ENCODE measurements at regions not wholly inside any gene's neighbourhood (a gene's known extent, or its start where the extent isn't known, plus 50 kb on each side); places are given as distances from the start of the nearest gene placed in this dataset.

DNA sequence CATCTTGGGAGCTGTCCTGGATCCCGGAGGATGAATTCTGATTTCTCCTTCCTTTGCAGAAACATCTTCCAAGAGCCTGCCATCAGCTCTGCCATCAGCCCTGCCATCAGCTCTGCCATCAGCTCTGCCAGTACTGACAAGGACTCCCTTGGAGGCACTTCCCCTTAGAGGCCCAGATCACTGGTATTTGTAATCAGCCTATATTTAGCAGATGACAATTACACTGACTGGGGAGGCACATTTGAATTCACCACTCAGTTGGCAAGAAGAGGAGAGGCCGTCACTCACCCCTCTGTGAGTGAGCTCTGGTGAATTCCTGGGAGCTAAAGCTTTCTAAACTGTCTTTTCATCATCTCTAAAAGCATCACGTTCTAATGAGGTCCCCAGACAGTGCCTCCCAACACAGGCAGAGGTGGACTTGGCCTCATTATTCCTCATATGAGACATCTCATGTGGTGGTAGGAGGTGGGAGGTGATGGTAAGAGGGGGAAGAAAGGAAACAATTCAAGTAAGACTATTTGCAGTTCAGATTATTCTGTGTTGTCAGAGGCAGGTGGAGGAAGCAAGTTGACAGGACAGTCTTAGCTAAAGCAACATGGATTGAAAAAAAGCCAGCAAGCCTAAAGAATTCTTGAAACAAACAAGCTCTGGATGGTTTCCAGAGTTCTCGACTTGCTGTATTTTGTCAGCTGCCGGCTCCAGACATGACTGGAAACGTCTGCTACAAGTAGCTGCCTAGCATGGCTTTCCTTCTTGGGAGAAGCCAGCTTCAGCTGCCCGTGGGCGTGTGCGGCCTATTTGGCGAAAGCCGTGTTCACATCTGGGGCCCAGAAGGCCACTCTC, 771.7 kb downstream of the TBC1D22A start:
- TF ChIP-seq, protein P1, sequence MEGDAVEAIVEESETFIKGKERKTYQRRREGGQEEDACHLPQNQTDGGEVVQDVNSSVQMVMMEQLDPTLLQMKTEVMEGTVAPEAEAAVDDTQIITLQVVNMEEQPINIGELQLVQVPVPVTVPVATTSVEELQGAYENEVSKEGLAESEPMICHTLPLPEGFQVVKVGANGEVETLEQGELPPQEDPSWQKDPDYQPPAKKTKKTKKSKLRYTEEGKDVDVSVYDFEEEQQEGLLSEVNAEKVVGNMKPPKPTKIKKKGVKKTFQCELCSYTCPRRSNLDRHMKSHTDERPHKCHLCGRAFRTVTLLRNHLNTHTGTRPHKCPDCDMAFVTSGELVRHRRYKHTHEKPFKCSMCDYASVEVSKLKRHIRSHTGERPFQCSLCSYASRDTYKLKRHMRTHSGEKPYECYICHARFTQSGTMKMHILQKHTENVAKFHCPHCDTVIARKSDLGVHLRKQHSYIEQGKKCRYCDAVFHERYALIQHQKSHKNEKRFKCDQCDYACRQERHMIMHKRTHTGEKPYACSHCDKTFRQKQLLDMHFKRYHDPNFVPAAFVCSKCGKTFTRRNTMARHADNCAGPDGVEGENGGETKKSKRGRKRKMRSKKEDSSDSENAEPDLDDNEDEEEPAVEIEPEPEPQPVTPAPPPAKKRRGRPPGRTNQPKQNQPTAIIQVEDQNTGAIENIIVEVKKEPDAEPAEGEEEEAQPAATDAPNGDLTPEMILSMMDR (IDR thresholded peaks at IDR 0.05; ENCODE audit: insufficient read depth, missing control alignments) = no peak
- no peak for FAIRE-seq
- no peak for DNase-seq (ENCODE audit: insufficient read length, low spot score)

DNA sequence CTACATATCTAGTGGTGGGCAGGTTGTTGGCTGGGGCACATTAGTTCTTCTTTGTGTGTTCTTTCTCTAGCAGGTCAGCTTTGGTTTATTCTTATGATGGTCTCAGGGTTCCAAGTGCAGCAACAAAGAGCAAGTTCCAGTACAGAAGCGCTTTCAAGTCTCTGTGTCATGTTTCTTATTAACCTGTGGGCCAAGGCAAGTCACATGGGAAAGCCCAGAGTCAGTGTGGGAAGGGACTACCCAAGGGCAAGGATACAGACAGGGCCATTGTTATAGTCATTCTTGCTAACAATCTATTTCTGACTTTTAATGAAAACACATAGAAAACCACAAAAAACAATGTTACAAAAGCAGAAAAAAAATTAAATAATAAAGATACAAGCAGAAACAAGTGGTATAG, 754.6 kb downstream of the TBC1D22A start:
- no peak for FAIRE-seq
- no peak for DNase-seq (ENCODE audit: insufficient read length, low spot score)
- TF ChIP-seq, protein P1 (IDR thresholded peaks at IDR 0.05; ENCODE audit: insufficient read depth, missing control alignments) = no peak

DNA sequence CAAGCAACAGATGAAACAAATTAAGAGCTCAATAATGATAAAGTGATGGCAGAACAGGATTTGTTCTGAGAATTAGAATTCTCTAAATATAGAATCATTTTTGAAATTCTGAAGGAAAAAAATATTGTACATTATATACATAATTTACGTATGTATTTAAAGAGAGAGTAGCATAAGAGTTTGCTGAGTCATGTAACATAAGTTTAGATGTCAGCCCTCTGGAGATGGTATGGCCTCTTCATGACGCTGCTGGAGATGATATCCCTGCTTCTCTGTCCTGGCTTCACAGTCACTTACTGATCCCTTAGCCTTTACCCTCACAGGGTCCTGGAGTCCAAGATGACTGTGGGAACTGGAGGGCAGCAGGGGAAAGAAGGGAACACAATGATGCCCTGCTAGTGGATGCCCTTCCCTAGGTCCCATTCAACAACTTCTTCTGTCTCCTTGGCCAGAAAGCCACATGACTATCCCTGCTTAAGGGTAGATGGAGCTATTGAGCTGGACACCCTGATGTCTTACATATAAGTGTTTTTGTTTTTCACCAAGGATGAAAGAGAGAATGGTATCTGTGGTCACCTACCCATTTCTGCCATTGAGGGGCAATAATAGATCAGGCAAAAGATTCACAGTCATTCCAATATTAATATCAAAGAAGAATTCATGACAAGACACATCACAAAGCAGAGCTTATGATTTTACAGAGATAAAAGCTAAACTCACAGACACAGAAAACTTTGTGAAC, 753.1 kb downstream of the TBC1D22A start:
- DNase-seq (ENCODE audit: insufficient read length, low spot score) = no peak
- TF ChIP-seq, protein P1 (IDR thresholded peaks at IDR 0.05; ENCODE audit: insufficient read depth, missing control alignments) = no peak
- no peak for FAIRE-seq

DNA sequence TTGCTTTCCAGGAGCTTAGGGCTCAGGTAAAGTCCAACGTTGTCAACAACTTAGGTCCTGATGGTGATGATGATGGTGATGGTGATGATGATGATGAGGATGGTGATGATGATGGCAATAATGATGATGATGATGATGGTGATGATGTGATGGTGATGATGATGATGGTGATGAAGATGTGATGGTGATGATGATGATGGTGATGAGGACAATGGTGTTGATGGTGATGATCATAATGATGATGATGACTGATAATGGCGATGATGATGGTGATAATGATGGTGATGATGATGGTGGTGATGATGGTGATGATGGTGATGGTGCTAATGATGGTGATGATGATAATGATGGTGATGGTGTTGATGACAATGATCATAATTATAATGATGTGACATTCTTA, 750.2 kb downstream of the TBC1D22A start:
- TF ChIP-seq, protein P1 (IDR thresholded peaks at IDR 0.05; ENCODE audit: insufficient read depth, missing control alignments) = no peak
- no peak for FAIRE-seq
- DNase-seq (ENCODE audit: insufficient read length, low spot score) = no peak

DNA sequence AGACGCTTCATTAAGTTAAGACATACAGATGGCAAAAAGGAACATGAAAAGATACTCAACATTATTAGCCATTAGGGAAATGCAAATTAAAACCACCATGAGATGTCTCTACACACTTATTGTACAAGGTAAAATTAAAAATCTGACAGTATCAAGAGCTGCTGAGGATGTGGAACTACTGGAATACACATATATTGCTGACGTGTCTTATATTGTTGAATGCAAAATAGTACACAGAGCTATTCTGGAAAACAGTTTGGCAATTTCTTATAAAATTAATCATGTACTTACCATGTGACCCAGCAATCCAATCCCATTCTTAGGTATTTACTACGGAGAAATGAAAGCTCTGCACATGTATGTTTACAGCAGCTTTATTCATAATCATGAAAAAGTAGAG, 742.5 kb downstream of the TBC1D22A start:
- DNase-seq (ENCODE audit: insufficient read length, low spot score) = no peak
- TF ChIP-seq, protein P1 (IDR thresholded peaks at IDR 0.05; ENCODE audit: insufficient read depth, missing control alignments) = no peak
- no peak for FAIRE-seq

DNA sequence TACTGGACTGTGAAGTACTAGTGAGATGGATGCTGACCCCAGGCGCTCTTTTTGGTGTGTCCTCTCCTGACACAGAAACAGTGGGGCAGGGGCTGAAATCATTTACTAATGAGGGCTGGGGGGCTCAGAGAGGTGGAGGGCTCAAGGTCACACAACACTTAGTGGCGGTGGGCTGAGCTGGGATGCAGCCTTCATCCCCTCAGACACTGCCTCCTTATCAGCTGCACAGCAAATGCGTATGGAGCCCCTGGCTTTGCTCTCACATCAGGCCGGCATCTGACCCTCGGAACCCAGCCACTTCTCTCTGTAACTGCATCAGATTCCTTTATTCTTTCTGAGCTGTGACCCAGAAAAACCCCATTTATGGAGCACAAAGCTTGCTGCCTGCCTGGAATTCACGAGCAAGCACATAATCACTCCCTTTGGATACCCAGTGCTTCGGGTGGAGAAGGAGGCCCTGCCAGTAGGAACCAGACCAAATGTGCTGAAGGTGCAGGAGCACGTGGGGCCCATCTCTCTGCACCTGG, 736.6 kb downstream of the TBC1D22A start:
- DNase-seq (ENCODE audit: insufficient read length, low spot score) = no peak
- FAIRE-seq = no peak
- TF ChIP-seq, protein P1 (IDR thresholded peaks at IDR 0.05; ENCODE audit: insufficient read depth, missing control alignments) = no peak

Measured in D721Med (cell line).